Esophagus muscularis mucosa (tissue), 4 donors: ENCODE measurements at regions not wholly inside any gene's neighbourhood (a gene's known extent, or its start where the extent isn't known, plus 50 kb on each side); places are given as distances from the start of the nearest gene placed in this dataset.

Source experiments
- DNase-seq: peaks from one replicate; pipeline ENCODE4 v3.0.0-alpha.2; 2017; ENCODE audit errors: extremely low spot score
- H3K27ac ChIP-seq, 4 donors: fragments of 200-600 bp; sonication (generic); replicated peaks in 1 of 4; 1 replicate in 3 of 4; 2 replicates in 1 of 4; pipeline ENCODE4 v1.5.1; 2016 to 2019; ENCODE audit warnings: mild to moderate bottlenecking in 1 of 4
- H3K27me3 ChIP-seq, 4 donors: fragments of 200-600 bp; sonication (generic); one replicate each; pipeline versions ENCODE4 v1.5.1 to v1.6.0; 2016 to 2019
- H3K36me3 ChIP-seq, 4 donors: fragments of 200-600 bp; sonication (generic); one replicate each; pipeline ENCODE4 v1.5.1; 2016 to 2019
- H3K4me1 ChIP-seq, 4 donors: fragments of 200-600 bp; sonication (generic); one replicate each; pipeline ENCODE4 v1.5.1; 2016 to 2019
- H3K4me3 ChIP-seq, 4 donors: fragments of 200-600 bp; sonication (generic); 1 replicate in 2 of 4; 2 replicates in 2 of 4; pipeline ENCODE4 v1.5.1; 2016 to 2019; ENCODE audit warnings: mild to moderate bottlenecking in 4 of 4, moderate library complexity in 1 of 4
- H3K9me3 ChIP-seq, 4 donors: fragments of 200-600 bp; sonication (generic); 1 replicate in 3 of 4; 2 replicates in 1 of 4; pipeline ENCODE4 v1.5.1; 2016 to 2019
- EP300 ChIP-seq: sonication (generic); formaldehyde crosslinking; IDR thresholded peaks from one replicate; pipeline ENCODE4 v1.6.1; 2017; ENCODE audit warnings: antibody characterized with exemption
- POLR2A ChIP-seq: fragments of 450-650 bp; IDR thresholded peaks from one replicate; pipeline ENCODE4 v1.6.1; 2017; ENCODE audit warnings: antibody characterized with exemption, moderate library complexity, mild to moderate bottlenecking, low read depth
- POLR2AphosphoS5 ChIP-seq, 2 donors: sonication (generic); formaldehyde crosslinking; IDR thresholded peaks; one replicate each; pipeline ENCODE4 v1.6.1; 2017; ENCODE audit warnings: antibody characterized with exemption in 2 of 2
- WGBS: methylation state at CpG from one replicate; pipeline ENCODE4 v1.1.5; 2018; 5-methylcytosine and 5-hydroxymethylcytosine counted together
- intact Hi-C: fragments of 100-400 bp; cut with DNase I; formaldehyde crosslinking; loops from one replicate; pipeline ENCODE4 v1.15.1; 2023
- TF ChIP-seq, protein P1 (sequence below), 3 experiments: fragments of 200-600 bp in 2 of 3; fragments of 450-650 bp in 1 of 3; sonication (generic) in 2 of 3; IDR thresholded peaks; one replicate each; pipeline ENCODE4 v1.5.1; 2017 to 2019; ENCODE audit warnings: antibody characterized with exemption in 3 of 3, mild to moderate bottlenecking in 2 of 3, moderate library complexity in 1 of 3

GRCh38 chr2:43018179-43019024, 208.0 kb downstream of the ZFP36L2 start:
- no peaks in the 10 kb centered on the region for H3K36me3 ChIP-seq
- peaks cover 0 to 12% (median 5%) of the 10 kb centered on the region in 4 donors for H3K9me3 ChIP-seq
- TF ChIP-seq, protein P1, sequence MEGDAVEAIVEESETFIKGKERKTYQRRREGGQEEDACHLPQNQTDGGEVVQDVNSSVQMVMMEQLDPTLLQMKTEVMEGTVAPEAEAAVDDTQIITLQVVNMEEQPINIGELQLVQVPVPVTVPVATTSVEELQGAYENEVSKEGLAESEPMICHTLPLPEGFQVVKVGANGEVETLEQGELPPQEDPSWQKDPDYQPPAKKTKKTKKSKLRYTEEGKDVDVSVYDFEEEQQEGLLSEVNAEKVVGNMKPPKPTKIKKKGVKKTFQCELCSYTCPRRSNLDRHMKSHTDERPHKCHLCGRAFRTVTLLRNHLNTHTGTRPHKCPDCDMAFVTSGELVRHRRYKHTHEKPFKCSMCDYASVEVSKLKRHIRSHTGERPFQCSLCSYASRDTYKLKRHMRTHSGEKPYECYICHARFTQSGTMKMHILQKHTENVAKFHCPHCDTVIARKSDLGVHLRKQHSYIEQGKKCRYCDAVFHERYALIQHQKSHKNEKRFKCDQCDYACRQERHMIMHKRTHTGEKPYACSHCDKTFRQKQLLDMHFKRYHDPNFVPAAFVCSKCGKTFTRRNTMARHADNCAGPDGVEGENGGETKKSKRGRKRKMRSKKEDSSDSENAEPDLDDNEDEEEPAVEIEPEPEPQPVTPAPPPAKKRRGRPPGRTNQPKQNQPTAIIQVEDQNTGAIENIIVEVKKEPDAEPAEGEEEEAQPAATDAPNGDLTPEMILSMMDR (IDR thresholded peaks at IDR 0.05), result no peak
- TF ChIP-seq POLR2AphosphoS5 (IDR thresholded peaks at IDR 0.05), result peak; percentile 75 to 77
- peak; percentile 97 for DNase-seq
- H3K4me3 ChIP-seq, result no peak overlapping the region
- intact Hi-C loops, result no loop called here
- H3K27me3 ChIP-seq, result no peaks in the 10 kb centered on the region
- H3K27ac ChIP-seq, result peak overlapping the region; percentile 41 to 59 (median 56)
- 66% methylated on average over 8 of the region's 11 CpGs for WGBS
- H3K4me1 ChIP-seq, result peaks cover 10 to 22% (median 13%) of the 10 kb centered on the region in 4 donors

DNA sequence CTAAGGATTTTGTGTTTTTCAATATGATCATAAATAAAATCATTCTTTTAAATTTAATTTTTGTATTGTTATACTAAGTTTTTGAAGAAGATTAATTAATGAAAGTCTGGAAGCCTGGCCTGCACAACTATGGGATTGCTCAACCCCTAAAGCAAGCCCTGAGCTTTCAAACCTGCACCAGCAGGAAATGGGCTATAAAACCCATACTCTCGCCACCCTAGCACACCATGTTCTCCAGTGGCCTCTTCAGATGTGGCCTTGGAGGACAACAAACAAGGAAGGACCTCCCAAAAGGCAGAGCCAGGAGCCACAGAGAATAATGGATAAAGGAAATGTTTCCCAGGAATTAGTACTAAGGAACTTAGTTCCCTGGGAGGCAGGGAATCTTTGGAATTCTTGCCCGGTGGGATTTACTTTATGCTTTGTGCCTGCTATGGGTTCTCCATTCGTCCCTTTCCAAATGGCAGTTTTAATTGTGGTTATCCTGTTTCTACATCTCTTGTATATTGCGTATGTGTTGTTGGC, 212.5 kb downstream of the ZFP36L2 start:
- no peak overlapping the region for H3K4me3 ChIP-seq
- intact Hi-C loops, result no loop called here
- H3K9me3 ChIP-seq, result no peaks in the 10 kb centered on the region
- no peaks in the 10 kb centered on the region for H3K27me3 ChIP-seq
- DNase-seq, result no peak
- H3K4me1 ChIP-seq, result peaks cover 9 to 12% (median 12%) of the 10 kb centered on the region in 4 donors
- no peak for TF ChIP-seq POLR2A
- TF ChIP-seq, protein P1 (IDR thresholded peaks at IDR 0.05), result no peak
- no peak for TF ChIP-seq POLR2AphosphoS5 (IDR thresholded peaks at IDR 0.05)
- TF ChIP-seq EP300, result no peak
- no peak overlapping the region for H3K27ac ChIP-seq
- 92% methylated on average over 4 of the region's 4 CpGs for WGBS
- no peaks in the 10 kb centered on the region for H3K36me3 ChIP-seq

- Histone ChIP-seq H3K9me3 (no peaks in the 10 kb centered on the region), H3K27me3 (no peaks in the 10 kb centered on the region), H3K4me1 (peaks cover under 1 to 3% (median 3%) of the 10 kb centered on the region in 4 donors), H3K27ac (no peak overlapping the region), H3K36me3 (no peaks in the 10 kb centered on the region), H3K4me3 (no peak overlapping the region)
- TF ChIP-seq, protein P1 (IDR thresholded peaks at IDR 0.05), result no peak
- TF ChIP-seq EP300 (no peak), POLR2AphosphoS5 (IDR thresholded peaks at IDR 0.05) (no peak), POLR2A (no peak)
- intact Hi-C loops, result no loop called here
- 48% methylated on average over 2 of the region's 2 CpGs for WGBS
- no peak for DNase-seq
Measured at GRCh38 chr2:43012966-43013365, 213.4 kb downstream of the ZFP36L2 start.

DNA sequence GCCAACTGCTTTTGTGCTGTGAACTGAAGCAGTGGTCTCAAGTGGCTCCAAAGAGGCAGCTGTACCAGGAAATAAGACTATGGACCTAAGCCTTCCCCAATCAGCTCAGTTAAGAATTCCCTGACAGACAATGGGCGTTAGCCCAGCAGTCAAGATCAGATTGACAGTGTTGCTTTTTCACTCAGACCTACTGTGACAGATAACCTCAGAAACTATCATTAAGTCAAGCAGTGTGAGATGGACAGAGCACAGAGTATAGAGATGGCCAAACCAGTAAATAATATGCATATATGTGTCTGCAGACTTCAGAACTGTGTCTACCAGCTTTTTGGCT, 215.3 kb downstream of the ZFP36L2 start:
- no peak overlapping the region for H3K27ac ChIP-seq
- TF ChIP-seq POLR2A (no peak), EP300 (no peak), POLR2AphosphoS5 (IDR thresholded peaks at IDR 0.05) (no peak)
- TF ChIP-seq, protein P1 (IDR thresholded peaks at IDR 0.05), result no peak
- H3K27me3 ChIP-seq, result no peaks in the 10 kb centered on the region
- WGBS, result 83% methylated on average over 1 of the region's 1 CpG
- no peaks in the 10 kb centered on the region for H3K36me3 ChIP-seq
- DNase-seq, result no peak
- H3K9me3 ChIP-seq, result no peaks in the 10 kb centered on the region
- intact Hi-C loops, result no loop called here
- no peaks in the 10 kb centered on the region for H3K4me1 ChIP-seq
- no peak overlapping the region for H3K4me3 ChIP-seq
